GM21526 (cell line): ENCODE measurements at regions not wholly inside any gene's neighbourhood (a gene's known extent, or its start where the extent isn't known, plus 50 kb on each side); places are given as distances from the start of the nearest gene placed in this dataset.
A peak's percentile ranks its signal among the peaks of the same experiment; 100 is the strongest.

ENCODE experiments used
- ATAC-seq: cut with Tn5 transposase; IDR thresholded peaks from one replicate; pipeline ENCODE4 v1.9.1; 2021; ENCODE audit warnings: moderate library complexity; ENCODE audit not compliant: unreplicated experiment, low FRiP score

DNA sequence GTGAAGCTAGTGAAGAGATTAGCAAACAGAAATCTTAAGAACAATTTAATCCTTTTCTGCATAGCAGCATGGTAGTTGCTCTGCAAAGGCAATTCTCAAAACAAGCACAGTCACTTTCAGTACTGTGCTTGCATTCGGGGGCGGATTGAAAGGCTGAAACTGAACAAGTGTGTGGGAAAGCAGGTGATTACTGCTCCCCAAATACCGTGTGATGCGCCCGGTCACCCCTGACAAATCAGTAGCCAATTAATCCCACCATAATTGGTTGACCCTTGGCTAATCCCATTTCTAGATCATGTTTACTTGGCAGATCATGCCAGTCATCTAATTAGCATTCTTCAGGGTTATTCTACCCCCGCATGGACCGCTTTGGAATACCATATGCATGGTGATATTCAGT is 76.5 kb upstream of the ADRB1 start:
- ATAC-seq: peak; percentile 51

- no peak for ATAC-seq
Measured at GRCh38 chr10:113970641-113971040, 73.0 kb upstream of the ADRB1 start.

DNA sequence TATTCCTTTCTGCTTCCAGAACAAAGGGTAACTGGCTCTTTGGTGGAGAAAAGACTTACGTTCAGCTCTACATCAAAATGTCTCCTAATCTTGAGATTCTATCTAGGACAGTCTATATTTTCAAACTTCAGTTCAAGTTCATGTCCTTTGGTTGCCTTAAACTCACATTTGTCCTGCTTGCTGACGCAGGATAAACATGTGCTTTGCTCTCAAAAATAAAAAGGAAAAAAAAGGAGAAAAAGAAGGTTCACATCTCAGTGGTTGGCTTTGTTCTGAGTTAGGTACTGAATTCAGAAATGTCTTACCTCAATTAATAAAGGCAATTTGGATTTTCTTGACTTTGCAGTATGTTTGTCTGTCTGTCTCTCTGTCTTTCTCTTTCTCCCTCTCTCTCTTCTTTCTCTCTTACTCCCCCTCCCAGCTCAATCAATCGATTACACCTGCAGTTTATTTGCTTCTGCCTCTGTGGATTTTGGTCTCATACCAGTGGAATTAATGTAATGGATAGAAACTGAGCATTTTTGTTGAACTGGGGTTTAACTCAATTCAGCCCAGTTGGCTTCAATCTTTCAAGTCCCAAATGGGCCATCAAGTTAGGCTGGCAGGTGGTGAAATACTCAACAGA is 72.2 kb upstream of the ADRB1 start:
- no peak for ATAC-seq

- ATAC-seq: no peak
Measured at GRCh38 chr10:113977174-113977573, 66.5 kb upstream of the ADRB1 start.

DNA sequence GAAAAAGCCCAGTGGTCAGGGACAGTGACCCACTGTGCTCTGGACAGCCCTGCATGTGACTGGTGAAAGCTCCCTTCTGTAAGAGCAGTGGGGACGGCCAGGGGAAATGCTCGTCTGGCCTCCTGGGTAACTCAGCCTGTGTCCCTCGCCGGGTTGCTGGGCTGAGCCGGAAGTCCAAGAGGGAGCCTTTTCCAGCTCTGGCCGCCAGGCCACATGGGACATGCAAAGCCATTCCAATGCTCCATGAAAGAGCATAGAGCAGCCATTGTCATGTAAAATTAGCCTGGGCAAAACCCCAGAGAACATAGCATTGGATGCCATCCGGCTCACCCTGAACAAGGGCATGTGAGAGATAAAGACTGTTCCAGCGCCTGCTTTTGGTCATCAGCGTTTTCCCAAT is 64.9 kb upstream of the ADRB1 start:
- ATAC-seq: no peak

DNA sequence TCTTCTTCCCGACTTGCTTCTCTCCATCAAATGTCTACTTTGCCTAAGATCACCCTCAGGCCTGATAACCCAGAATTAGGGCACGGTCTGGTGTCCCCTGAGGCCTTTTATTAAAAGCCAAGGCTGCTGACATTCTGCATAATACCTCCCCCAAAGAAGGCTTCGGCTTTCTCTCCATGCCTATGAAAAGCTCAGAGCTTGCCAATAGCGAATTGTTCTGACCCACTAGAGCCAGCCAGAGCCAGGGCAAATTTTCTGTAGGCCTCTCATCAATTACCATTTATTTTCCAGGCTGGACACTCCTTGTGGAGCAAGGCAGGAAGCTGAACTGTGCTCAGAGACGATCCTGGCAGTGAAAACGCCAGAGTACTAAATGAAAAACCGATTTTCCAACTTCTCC is 64.3 kb upstream of the ADRB1 start:
- no peak for ATAC-seq

DNA sequence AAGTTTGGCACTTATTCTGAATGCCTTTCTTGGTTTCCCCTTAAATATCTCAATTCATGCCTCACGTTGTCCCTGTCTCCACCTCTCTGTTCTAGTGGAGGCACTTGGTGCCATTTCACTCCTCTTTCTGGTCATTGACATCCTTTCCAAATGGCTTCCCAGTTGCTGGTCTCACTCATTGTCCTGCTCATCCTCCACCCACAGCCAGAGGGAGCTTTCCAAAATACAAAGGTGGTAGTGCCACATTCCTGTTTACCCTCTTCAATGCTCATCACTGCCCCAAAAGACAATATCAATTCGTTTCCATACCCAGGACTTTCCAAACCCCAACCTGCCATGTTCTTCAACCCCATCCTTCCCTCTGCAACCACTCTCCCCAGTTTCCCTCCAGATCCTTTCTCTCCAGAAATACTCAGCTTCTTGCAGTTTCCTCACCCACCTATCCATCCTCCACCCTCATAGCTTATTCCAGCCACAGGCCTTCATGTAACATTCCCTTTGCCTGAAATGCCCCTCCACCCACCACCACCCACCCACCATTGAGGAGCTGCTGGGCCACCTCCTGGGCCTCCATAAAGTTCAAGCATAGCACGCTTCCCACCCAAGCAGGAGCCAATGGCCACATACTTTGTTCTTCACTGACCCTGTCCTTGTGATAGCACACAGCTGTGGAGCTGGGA is 63.1 kb upstream of the ADRB1 start:
- ATAC-seq: no peak

GRCh38 chr10:113982296-113982695 is 61.4 kb upstream of the ADRB1 start:
- peak; percentile 26 for ATAC-seq

DNA sequence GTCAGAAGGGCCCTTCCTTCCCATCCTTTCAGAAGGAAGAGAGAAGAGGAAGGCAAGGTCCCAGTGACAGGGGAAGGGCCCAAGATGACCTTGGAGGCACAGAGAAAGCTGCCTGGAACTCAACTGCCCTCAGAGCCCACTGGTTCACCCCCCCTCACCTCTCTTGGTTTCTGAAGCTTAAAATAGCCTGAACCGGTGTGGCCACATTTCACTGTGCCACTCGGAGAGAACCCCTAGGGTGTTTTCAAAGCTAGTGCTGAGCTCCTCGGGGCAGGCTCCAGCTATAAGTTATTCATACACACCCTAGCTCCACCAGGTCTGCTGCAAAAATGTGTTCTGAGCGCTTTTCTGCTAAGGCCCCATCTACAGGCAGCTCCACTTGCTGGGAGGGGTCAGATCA is 60.9 kb upstream of the ADRB1 start:
- peak; percentile 84 for ATAC-seq

- ATAC-seq: no peak
Measured at GRCh38 chr10:113983552-113983951, 60.1 kb upstream of the ADRB1 start.

DNA sequence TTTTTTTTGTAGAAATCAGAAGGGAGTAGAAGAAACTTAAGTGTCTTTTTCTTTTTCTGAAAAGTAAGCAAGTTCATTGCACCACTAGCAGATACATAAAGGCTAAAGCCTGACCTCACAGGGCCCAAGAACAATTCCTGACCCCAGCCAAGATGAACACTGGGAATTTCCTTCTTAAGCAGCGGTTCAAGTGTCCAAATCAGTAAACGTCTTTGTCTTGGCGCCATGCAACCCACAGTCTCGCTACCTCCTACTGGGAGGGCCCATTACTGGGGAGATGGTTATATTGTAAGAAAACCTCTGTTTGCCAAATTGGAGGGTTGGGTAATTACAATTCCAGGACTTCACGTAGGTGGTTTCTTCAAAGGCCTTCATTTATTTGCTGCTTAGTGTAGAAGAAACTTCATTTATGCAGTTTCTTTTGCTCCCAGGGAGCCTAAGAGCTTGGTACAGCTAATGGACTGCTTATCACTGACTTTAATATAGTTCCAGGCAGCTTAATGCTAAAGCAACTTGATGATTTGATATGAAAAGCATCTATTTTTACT is 58.3 kb upstream of the ADRB1 start:
- ATAC-seq: no peak

DNA sequence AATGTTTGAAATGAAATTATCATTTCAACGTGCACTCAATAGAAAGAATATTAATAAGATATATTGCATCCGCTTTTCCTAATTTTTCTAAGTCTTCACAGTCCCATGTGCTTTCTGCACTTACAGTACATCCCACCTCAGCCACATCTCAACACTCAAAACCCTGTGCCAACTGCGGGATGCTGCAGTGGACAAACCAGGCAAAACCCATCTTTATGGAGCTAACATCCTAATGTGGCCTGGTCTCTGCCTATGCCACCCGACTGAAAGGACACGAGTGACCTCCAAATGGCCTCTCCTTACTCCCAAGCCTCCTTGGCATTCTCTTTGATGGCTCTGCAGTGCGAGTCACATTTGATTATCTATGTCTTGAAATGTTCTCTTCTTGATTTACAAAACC is 57.4 kb upstream of the ADRB1 start:
- no peak for ATAC-seq

GRCh38 chr10:113987156-113987555 is 56.5 kb upstream of the ADRB1 start:
- no peak for ATAC-seq

DNA sequence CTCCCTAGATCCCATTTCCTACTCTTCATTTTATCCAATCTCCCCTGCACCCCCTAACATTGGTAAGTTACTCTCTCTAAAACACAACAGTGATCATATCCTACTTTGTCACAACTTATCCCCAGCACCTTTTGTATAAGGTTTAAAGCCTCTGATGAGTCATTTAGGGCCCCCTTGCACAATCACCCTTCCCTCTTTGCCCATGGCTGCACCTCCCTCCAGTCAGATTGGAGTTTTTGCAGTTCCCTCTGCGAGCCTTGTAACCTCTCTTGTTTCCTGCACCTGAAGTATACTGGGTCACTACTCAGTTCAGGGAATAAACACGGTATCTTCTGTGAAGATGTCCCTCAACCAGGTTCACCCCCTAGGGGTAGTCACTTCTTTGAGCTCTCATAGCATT is 55.9 kb upstream of the ADRB1 start:
- ATAC-seq: no peak

- ATAC-seq: no peak
Measured at GRCh38 chr10:113988535-113988934, 55.1 kb upstream of the ADRB1 start.

GRCh38 chr10:113991091-113991860 is 52.4 kb upstream of the ADRB1 start:
- ATAC-seq: no peak

GRCh38 chr10:113992471-113993011 is 51.1 kb upstream of the ADRB1 start:
- no peak for ATAC-seq

DNA sequence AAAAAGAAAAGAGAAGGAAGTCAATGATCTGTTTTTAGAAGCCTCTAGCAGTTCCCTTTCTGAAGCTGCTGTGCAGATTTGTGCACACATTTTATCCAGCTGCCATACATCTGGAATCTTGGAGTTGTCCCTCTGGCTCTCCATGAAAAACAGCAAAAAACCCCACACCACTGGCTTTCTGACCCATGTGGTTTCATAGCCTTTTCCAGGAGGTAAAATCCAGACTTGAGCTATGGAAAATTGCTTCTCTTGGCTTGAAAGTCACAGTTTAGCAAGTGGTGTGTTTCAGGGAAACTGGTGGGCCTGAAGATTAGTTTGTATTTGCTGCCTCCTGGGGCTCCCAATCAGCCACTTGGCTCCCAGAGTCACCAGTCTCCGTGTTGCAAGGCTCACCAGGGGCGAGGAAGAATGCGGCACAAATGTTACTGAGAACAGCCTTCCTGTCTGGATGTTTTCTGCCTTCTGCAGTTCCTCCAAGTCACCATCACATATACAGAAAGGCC is 50.1 kb upstream of the ADRB1 start:
- no peak for ATAC-seq
